ENCODE measurements at regions not wholly inside any gene's neighbourhood (a gene's known extent, or its start where the extent isn't known, plus 50 kb on each side); places are given as distances from the start of the nearest gene placed in this dataset.

GRCh38 chr4:132709056-132709455 is 440.0 kb upstream of the PCDH10 start:
- no peak overlapping the region for H3K4me3 ChIP-seq (ENCODE audit: low read length)
- TF ChIP-seq, protein P1, sequence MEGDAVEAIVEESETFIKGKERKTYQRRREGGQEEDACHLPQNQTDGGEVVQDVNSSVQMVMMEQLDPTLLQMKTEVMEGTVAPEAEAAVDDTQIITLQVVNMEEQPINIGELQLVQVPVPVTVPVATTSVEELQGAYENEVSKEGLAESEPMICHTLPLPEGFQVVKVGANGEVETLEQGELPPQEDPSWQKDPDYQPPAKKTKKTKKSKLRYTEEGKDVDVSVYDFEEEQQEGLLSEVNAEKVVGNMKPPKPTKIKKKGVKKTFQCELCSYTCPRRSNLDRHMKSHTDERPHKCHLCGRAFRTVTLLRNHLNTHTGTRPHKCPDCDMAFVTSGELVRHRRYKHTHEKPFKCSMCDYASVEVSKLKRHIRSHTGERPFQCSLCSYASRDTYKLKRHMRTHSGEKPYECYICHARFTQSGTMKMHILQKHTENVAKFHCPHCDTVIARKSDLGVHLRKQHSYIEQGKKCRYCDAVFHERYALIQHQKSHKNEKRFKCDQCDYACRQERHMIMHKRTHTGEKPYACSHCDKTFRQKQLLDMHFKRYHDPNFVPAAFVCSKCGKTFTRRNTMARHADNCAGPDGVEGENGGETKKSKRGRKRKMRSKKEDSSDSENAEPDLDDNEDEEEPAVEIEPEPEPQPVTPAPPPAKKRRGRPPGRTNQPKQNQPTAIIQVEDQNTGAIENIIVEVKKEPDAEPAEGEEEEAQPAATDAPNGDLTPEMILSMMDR (IDR thresholded peaks at IDR 0.05; ENCODE audit: insufficient read depth, low read depth, low read length, missing control alignments): no peak
- no peak for DNase-seq (ENCODE audit: low read depth)

GRCh38 chr4:132710971-132711370 is 438.1 kb upstream of the PCDH10 start:
- TF ChIP-seq, protein P1 (IDR thresholded peaks at IDR 0.05; ENCODE audit: insufficient read depth, low read depth, low read length, missing control alignments): no peak
- DNase-seq (ENCODE audit: low read depth): peak; percentile 54
- no peak overlapping the region for H3K4me3 ChIP-seq (ENCODE audit: low read length)

GRCh38 chr4:132737344-132737743 is 411.8 kb upstream of the PCDH10 start:
- no peak overlapping the region for H3K4me3 ChIP-seq (ENCODE audit: low read length)
- TF ChIP-seq, protein P1 (IDR thresholded peaks at IDR 0.05; ENCODE audit: insufficient read depth, low read depth, low read length, missing control alignments): peak; percentile 16
- no peak for DNase-seq (ENCODE audit: low read depth)

GRCh38 chr4:132759199-132759780 is 389.8 kb upstream of the PCDH10 start:
- no peak overlapping the region for H3K4me3 ChIP-seq (ENCODE audit: low read length)
- DNase-seq (ENCODE audit: low read depth): no peak
- TF ChIP-seq, protein P1 (IDR thresholded peaks at IDR 0.05; ENCODE audit: insufficient read depth, low read depth, low read length, missing control alignments): no peak

GRCh38 chr4:132763465-132763864 is 385.6 kb upstream of the PCDH10 start:
- DNase-seq (ENCODE audit: low read depth): no peak
- TF ChIP-seq, protein P1 (IDR thresholded peaks at IDR 0.05; ENCODE audit: insufficient read depth, low read depth, low read length, missing control alignments): no peak
- H3K4me3 ChIP-seq (ENCODE audit: low read length): no peak overlapping the region

- H3K4me3 ChIP-seq (ENCODE audit: low read length): no peak overlapping the region
- TF ChIP-seq, protein P1 (IDR thresholded peaks at IDR 0.05; ENCODE audit: insufficient read depth, low read depth, low read length, missing control alignments): no peak
- DNase-seq (ENCODE audit: low read depth): no peak
These were observed 381.2 kb upstream of the PCDH10 start for GRCh38 chr4:132767901-132768300.

GRCh38 chr4:132770776-132771175 is 378.3 kb upstream of the PCDH10 start:
- H3K4me3 ChIP-seq (ENCODE audit: low read length): no peak overlapping the region
- TF ChIP-seq, protein P1 (IDR thresholded peaks at IDR 0.05; ENCODE audit: insufficient read depth, low read depth, low read length, missing control alignments): no peak
- DNase-seq (ENCODE audit: low read depth): no peak
